Gastrocnemius medialis (tissue), 4 donors: ENCODE measurements at regions not wholly inside any gene's neighbourhood (a gene's known extent, or its start where the extent isn't known, plus 50 kb on each side); places are given as distances from the start of the nearest gene placed in this dataset.

Experiments
- ATAC-seq, 2 donors: fragments of 150-250 bp; one replicate each; pipeline ENCODE4 v1.9.1; 2016
- DNase-seq, 2 donors: peaks; one replicate each; pipeline ENCODE4 v3.0.0-alpha.2; 2019
- H3K27ac ChIP-seq, 4 donors: fragments of 200-600 bp; sonication (generic); 1 replicate in 1 of 4; 2 replicates in 3 of 4; pipeline ENCODE4 v1.5.1; 2016 to 2018; ENCODE audit warnings: mild to moderate bottlenecking in 2 of 4, moderate library complexity in 1 of 4
- H3K27me3 ChIP-seq, 3 donors: fragments of 200-600 bp; sonication (generic) in 2 of 3; 1 replicate in 1 of 3; 2 replicates in 2 of 3; pipeline versions ENCODE4 v1.5.1 to v1.6.0; 2016 to 2019; ENCODE audit warnings: mild to moderate bottlenecking in 1 of 3, moderate library complexity in 1 of 3
- H3K36me3 ChIP-seq, 2 donors: fragments of 200-600 bp; sonication (generic) in 1 of 2; one replicate each; pipeline ENCODE4 v1.5.1; 2017 to 2018
- H3K4me1 ChIP-seq, 2 donors: fragments of 200-600 bp; sonication (generic) in 1 of 2; one replicate each; pipeline ENCODE4 v1.5.1; 2016 to 2017; ENCODE audit warnings: mild to moderate bottlenecking in 2 of 2
- H3K4me3 ChIP-seq, 4 donors: fragments of 200-600 bp; sonication (generic) in 3 of 4; 1 replicate in 1 of 4; 2 replicates in 3 of 4; pipeline ENCODE4 v1.5.1; 2016 to 2019; ENCODE audit warnings: mild to moderate bottlenecking in 2 of 4
- H3K9me3 ChIP-seq, 3 donors: fragments of 200-600 bp; sonication (generic) in 2 of 3; 1 replicate in 1 of 3; 2 replicates in 2 of 3; pipeline ENCODE4 v1.5.1; 2016 to 2019
- POLR2A ChIP-seq, 2 donors: fragments of 450-650 bp; IDR thresholded peaks; one replicate each; pipeline ENCODE4 v1.6.1; 2017; ENCODE audit warnings: antibody characterized with exemption in 2 of 2, mild to moderate bottlenecking in 2 of 2, moderate library complexity in 2 of 2
- in situ Hi-C, 4 donors: fragments of 200-750 bp; cut with MboI; loops; one replicate each; pipeline versions ENCODE4 v1.15.0 to v1.8.0; 2017; ENCODE audit warnings: low sequenced_read_pairs in 4 of 4
- intact Hi-C: fragments of 100-400 bp; cut with DNase I; formaldehyde crosslinking; loops from one replicate; pipeline ENCODE4 v1.15.1; 2023; ENCODE audit warnings: low total_unique reads
- TF ChIP-seq, protein P1 (sequence below), 5 experiments: fragments of 450-650 bp in 3 of 5; fragments of 200-600 bp in 2 of 5; sonication (generic) in 2 of 5; IDR thresholded peaks in 4 of 5; conservative IDR thresholded peaks in 1 of 5; 1 replicate in 4 of 5; 2 replicates in 1 of 5; pipeline ENCODE4 v1.5.1; 2016 to 2019; ENCODE audit warnings: antibody characterized with exemption in 5 of 5, mild to moderate bottlenecking in 3 of 5, moderate library complexity in 3 of 5

DNA sequence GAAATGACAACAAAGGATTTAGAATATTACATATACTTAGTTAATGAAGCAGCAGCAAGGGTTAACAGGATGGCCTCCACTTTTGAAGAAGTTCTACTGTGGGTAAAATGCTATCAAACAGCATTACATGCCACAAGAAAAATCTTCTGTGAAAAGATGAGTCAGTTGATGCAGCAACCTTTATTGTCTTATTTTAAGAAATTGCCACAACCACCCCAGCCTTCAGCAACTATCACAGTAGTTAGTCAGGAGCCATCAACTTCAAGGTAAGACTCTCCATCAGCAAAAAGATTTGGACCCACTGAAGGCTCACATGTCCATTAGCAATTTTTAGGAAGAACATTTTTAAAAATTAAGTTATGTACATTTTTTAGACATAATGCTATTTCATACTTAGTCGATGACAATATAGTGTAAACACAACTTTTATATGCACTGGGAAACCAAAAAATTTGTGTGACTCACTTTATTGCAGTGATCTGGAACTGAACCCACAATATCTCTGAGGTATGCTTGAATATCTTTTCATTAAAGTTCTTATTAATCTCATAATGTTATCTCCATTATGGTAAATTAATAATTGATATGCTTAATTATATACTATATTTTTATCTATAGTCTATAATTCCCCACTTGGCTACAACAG lies 81.2 kb downstream of the SPCS3 start:
- Histone ChIP-seq H3K27ac (no peak overlapping the region), H3K36me3 (no peaks in the 10 kb centered on the region), H3K4me1 (no peaks in the 10 kb centered on the region), H3K27me3 (no peaks in the 10 kb centered on the region), H3K9me3 (no peaks in the 10 kb centered on the region), H3K4me3 (no peak overlapping the region)
- in situ Hi-C loops: no loop called here
- TF ChIP-seq POLR2A (IDR thresholded peaks at IDR 0.05): no peak
- TF ChIP-seq, protein P1, sequence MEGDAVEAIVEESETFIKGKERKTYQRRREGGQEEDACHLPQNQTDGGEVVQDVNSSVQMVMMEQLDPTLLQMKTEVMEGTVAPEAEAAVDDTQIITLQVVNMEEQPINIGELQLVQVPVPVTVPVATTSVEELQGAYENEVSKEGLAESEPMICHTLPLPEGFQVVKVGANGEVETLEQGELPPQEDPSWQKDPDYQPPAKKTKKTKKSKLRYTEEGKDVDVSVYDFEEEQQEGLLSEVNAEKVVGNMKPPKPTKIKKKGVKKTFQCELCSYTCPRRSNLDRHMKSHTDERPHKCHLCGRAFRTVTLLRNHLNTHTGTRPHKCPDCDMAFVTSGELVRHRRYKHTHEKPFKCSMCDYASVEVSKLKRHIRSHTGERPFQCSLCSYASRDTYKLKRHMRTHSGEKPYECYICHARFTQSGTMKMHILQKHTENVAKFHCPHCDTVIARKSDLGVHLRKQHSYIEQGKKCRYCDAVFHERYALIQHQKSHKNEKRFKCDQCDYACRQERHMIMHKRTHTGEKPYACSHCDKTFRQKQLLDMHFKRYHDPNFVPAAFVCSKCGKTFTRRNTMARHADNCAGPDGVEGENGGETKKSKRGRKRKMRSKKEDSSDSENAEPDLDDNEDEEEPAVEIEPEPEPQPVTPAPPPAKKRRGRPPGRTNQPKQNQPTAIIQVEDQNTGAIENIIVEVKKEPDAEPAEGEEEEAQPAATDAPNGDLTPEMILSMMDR (IDR thresholded peaks at IDR 0.05 in 4 of 5, conservative IDR thresholded peaks at IDR 0.05 in 1 of 5): no peak
- ATAC-seq: no peak
- DNase-seq: no peak
- intact Hi-C loops: no loop called here

DNA sequence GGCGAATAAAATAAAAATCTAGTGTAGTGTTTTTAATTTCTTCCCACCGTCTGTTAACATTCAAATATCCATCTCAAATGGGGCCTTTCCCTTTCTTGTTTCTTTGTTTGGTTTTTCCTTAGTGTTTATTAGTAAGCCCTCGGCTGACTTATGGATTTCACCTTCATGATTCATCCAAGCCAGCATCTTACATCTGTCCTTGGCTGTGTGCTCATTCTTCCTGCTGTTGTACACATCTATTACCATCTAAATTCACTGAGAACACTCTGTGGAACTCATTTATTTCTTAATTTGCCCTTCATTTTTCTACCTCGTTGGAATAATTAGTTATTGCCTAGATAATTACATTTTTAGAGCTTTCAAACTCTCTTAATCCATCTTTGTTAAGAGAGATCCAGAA lies 84.9 kb downstream of the SPCS3 start:
- intact Hi-C loops (no loop called here), in situ Hi-C loops (no loop called here)
- H3K27ac ChIP-seq: no peak overlapping the region
- no peak for TF ChIP-seq POLR2A (IDR thresholded peaks at IDR 0.05)
- TF ChIP-seq, protein P1 (IDR thresholded peaks at IDR 0.05 in 4 of 5, conservative IDR thresholded peaks at IDR 0.05 in 1 of 5): no peak
- no peaks in the 10 kb centered on the region for H3K36me3 ChIP-seq
- no peaks in the 10 kb centered on the region for H3K27me3 ChIP-seq
- no peak overlapping the region for H3K4me3 ChIP-seq
- DNase-seq (no peak), ATAC-seq (no peak)
- H3K9me3 ChIP-seq: no peaks in the 10 kb centered on the region
- no peaks in the 10 kb centered on the region for H3K4me1 ChIP-seq

DNA sequence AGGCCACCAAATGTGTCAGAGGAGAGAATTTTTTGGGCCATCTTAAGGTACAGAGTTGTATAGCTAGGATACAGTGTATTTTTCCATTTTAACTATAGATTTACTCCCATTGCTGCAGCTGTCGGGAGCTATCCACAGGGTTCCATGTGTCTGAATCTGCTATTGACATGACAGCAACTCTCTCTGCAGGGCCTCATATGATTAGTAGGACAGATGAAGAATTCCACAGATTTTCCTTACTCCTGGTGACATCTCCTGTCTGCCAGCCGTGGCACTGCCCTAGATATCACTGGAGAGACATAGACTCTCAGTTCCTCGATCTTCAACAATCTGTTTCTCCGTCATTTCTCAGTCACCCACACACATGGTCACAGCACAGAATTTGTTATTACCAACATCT lies 86.5 kb downstream of the SPCS3 start:
- DNase-seq (no peak), ATAC-seq (no peak)
- Histone ChIP-seq H3K4me1 (no peaks in the 10 kb centered on the region), H3K27ac (no peak overlapping the region), H3K27me3 (no peaks in the 10 kb centered on the region), H3K4me3 (no peak overlapping the region), H3K36me3 (no peaks in the 10 kb centered on the region), H3K9me3 (no peaks in the 10 kb centered on the region)
- in situ Hi-C loops: no loop called here
- TF ChIP-seq, protein P1 (IDR thresholded peaks at IDR 0.05 in 4 of 5, conservative IDR thresholded peaks at IDR 0.05 in 1 of 5): no peak
- TF ChIP-seq POLR2A (IDR thresholded peaks at IDR 0.05): no peak
- intact Hi-C loops: no loop called here

DNA sequence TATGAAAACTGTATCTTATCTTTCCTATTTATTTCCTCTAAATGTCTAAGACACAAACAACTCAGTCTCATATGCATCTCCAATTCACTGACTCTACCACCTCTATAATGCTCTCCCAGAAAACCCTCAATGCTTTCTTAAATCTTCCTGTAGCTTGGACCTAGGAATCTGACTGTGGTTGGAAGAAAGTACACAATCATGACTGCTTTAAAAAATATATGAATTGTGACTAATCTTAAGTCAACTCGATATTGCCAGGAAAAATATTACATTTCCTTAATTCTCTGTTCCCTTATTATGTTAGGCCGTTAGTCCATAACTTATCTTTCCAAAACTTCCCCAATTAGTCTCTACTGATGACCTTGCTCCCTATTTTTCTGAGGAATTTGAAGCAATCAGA lies 87.0 kb downstream of the SPCS3 start:
- in situ Hi-C loops (no loop called here), intact Hi-C loops (no loop called here)
- no peaks in the 10 kb centered on the region for H3K4me1 ChIP-seq

More for the DNA sequence above, 87.0 kb downstream of the SPCS3 start:
- TF ChIP-seq, protein P1 (IDR thresholded peaks at IDR 0.05 in 4 of 5, conservative IDR thresholded peaks at IDR 0.05 in 1 of 5): no peak
- no peak for TF ChIP-seq POLR2A (IDR thresholded peaks at IDR 0.05)
- no peak overlapping the region for H3K27ac ChIP-seq
- H3K36me3 ChIP-seq: no peaks in the 10 kb centered on the region
- H3K9me3 ChIP-seq: no peaks in the 10 kb centered on the region
- DNase-seq: no peak
- no peaks in the 10 kb centered on the region for H3K27me3 ChIP-seq
- no peak overlapping the region for H3K4me3 ChIP-seq
- ATAC-seq: no peak
